ENCODE measurements at regions not wholly inside any gene's neighbourhood (a gene's known extent, or its start where the extent isn't known, plus 50 kb on each side); places are given as distances from the start of the nearest gene placed in this dataset.

DNA sequence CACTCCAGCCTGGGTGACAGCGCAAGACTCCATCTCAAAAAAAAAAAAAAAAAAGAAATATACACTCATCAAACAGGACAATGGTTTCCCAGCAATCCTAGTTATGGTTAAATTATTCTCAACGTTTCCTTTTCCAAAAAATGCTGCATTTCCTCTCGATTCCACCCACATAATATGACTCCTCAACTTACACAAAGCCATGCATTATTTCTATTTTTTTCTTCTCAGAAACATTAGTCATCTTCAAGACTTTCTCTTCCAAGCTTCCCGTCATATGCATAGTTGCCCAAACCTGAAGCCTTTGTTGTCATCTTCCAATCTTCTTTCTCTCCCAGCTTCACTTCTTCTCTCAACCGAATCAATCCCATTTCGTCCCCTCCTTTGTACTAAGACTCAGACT lies 61.4 kb upstream of the RANBP6 start:
- TF ChIP-seq, protein P1, sequence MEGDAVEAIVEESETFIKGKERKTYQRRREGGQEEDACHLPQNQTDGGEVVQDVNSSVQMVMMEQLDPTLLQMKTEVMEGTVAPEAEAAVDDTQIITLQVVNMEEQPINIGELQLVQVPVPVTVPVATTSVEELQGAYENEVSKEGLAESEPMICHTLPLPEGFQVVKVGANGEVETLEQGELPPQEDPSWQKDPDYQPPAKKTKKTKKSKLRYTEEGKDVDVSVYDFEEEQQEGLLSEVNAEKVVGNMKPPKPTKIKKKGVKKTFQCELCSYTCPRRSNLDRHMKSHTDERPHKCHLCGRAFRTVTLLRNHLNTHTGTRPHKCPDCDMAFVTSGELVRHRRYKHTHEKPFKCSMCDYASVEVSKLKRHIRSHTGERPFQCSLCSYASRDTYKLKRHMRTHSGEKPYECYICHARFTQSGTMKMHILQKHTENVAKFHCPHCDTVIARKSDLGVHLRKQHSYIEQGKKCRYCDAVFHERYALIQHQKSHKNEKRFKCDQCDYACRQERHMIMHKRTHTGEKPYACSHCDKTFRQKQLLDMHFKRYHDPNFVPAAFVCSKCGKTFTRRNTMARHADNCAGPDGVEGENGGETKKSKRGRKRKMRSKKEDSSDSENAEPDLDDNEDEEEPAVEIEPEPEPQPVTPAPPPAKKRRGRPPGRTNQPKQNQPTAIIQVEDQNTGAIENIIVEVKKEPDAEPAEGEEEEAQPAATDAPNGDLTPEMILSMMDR (optimal IDR thresholded peaks at IDR 0.05 in 1 of 3, IDR thresholded peaks at IDR 0.05 in 1 of 3, conservative IDR thresholded peaks at IDR 0.05 in 1 of 3; ENCODE audit: extremely low read depth in 1 of 3, insufficient read depth in 2 of 3, low read length in 3 of 3), result no peak
- no peak for TF ChIP-seq EZH2 (IDR thresholded peaks at IDR 0.05; ENCODE audit: low read length)
